HG03159 (cell line): ENCODE measurements at regions not wholly inside any gene's neighbourhood (a gene's known extent, or its start where the extent isn't known, plus 50 kb on each side); places are given as distances from the start of the nearest gene placed in this dataset.

Experiments used
- ATAC-seq: cut with Tn5 transposase; IDR thresholded peaks from one replicate; pipeline ENCODE4 v1.9.1; 2021; ENCODE audit warnings: mild to moderate bottlenecking, moderate library complexity; ENCODE audit not compliant: unreplicated experiment

DNA sequence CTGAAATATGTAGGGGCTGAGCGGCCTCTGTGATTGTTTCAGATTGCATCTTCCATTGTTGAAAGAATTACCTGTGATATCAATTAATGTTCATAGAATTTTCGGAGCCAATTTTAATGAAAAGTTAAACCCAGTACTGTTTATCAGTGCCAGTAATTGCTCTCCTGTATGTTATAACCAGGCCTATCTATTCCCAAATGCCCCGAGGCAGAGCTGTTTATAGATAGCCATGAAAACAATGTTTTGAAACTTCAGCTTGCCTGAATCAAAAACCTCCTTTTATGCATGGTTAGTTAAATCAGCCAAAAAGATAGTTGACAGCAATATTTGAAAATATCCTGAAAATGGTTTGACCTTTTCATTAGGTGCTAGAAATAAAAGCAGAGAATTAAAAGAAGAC, 50.1 kb upstream of the HDAC9 start:
- ATAC-seq: no peak
